PC-3 (cell line): ENCODE measurements at regions not wholly inside any gene's neighbourhood (a gene's known extent, or its start where the extent isn't known, plus 50 kb on each side); places are given as distances from the start of the nearest gene placed in this dataset.
A peak's percentile ranks its signal among the peaks of the same experiment; 100 is the strongest.

Experiments
- ATAC-seq: fragments of 200-7000 bp; cut with Tn5 transposase; 2 replicates; pipeline ENCODE4 v1.9.1; 2020; ENCODE audit warnings: mild to moderate bottlenecking, moderate library complexity
- BruUV-seq: library from RNA; stranded (reverse); fragments of 400-500 nt; replicated peaks from 2 replicates; lab custom pipeline; 2021; lab: Mats Ljungman, UMichigan
- CTCF ChIA-PET: fragments of 300-600 bp; sonication (Branson Sonifier 250); formaldehyde crosslinking; loops from one replicate; lab custom pipeline; 2022; ENCODE audit warnings: antibody characterized with exemption; lab: Charles Lee
- POLR2A ChIA-PET: fragments of 300-600 bp; sonication (Branson Sonifier 250); formaldehyde crosslinking; loops from one replicate; lab custom pipeline; 2022; ENCODE audit warnings: antibody characterized with exemption; ENCODE audit not compliant: unreplicated experiment; lab: Charles Lee
- DNase-seq: peaks from one replicate; pipeline ENCODE4 v3.0.0-alpha.2; 2015
- H2AFZ ChIP-seq: fragments of 300-600 bp; sonication (generic); 2 replicates; pipeline ENCODE4 v1.6.0; 2016; ENCODE audit warnings: antibody characterized with exemption, low read length
- H3F3A ChIP-seq: fragments of 300-600 bp; sonication (generic); one replicate; pipeline ENCODE4 v1.6.0; 2017; ENCODE audit warnings: antibody characterized with exemption, low read length, control low read depth, mild to moderate bottlenecking; ENCODE audit not compliant: unreplicated experiment
- H3K27ac ChIP-seq: fragments of 300-600 bp; sonication (generic); 2 replicates; pipeline ENCODE4 v1.5.1; 2016; ENCODE audit warnings: mild to moderate bottlenecking, low read length
- H3K27me3 ChIP-seq: fragments of 300-600 bp; sonication (generic); 2 replicates; pipeline ENCODE4 v1.6.1; 2016; ENCODE audit warnings: low read length, mixed read lengths
- H3K36me3 ChIP-seq: fragments of 300-600 bp; sonication (generic); 2 replicates; pipeline ENCODE4 v1.6.1; 2016; ENCODE audit warnings: low read depth, mixed run types, low read length, mixed read lengths
- H3K4me1 ChIP-seq: fragments of 300-600 bp; sonication (generic); 2 replicates; pipeline ENCODE4 v1.5.1; 2016; ENCODE audit warnings: low read length; ENCODE audit not compliant: insufficient read depth
- H3K4me2 ChIP-seq: fragments of 300-600 bp; sonication (generic); 2 replicates; pipeline ENCODE4 v1.6.0; 2016; ENCODE audit warnings: low read length
- H3K4me3 ChIP-seq: fragments of 300-600 bp; sonication (generic); 2 replicates; pipeline ENCODE4 v1.5.1; 2016; ENCODE audit warnings: mild to moderate bottlenecking, low read length, mixed read lengths
- H3K79me2 ChIP-seq: fragments of 300-600 bp; sonication (generic); 2 replicates; pipeline ENCODE4 v1.6.1; 2017; ENCODE audit warnings: low read length, mixed read lengths
- H3K9ac ChIP-seq: fragments of 300-600 bp; sonication (generic); 2 replicates; pipeline ENCODE4 v1.6.0; 2016; ENCODE audit warnings: mild to moderate bottlenecking, low read length
- H3K9me2 ChIP-seq: fragments of 300-600 bp; sonication (generic); replicated peaks from 2 replicates; pipeline ENCODE4 v1.6.1; 2016; ENCODE audit warnings: mixed run types, low read length, mixed read lengths
- H3K9me3 ChIP-seq: fragments of 300-600 bp; sonication (generic); 2 replicates; pipeline ENCODE4 v1.6.1; 2016; ENCODE audit warnings: low read length, mixed read lengths
- H4K20me1 ChIP-seq: fragments of 300-600 bp; sonication (generic); 2 replicates; pipeline ENCODE4 v1.6.1; 2016; ENCODE audit warnings: low read length, mixed read lengths
- EZH2 ChIP-seq: fragments of 300-600 bp; sonication (generic); IDR thresholded peaks from one replicate; pipeline ENCODE4 v1.6.1; 2017; ENCODE audit warnings: antibody characterized with exemption, mild to moderate bottlenecking, low read length; ENCODE audit not compliant: unreplicated experiment
- EZH2phosphoT487 ChIP-seq: fragments of 300-600 bp; sonication (generic); IDR thresholded peaks from 2 replicates; pipeline ENCODE4 v1.6.1; 2018; ENCODE audit warnings: mild to moderate bottlenecking, antibody characterized with exemption, low read length, borderline replicate concordance
- intact Hi-C: fragments of 100-400 bp; cut with micrococcal nuclease; formaldehyde crosslinking; loops from 2 replicates; pipeline ENCODE4 v1.9.0; 2023
- TF ChIP-seq, protein P1 (sequence below): fragments of 300-600 bp; sonication (generic); conservative IDR thresholded peaks from 2 replicates; pipeline ENCODE4 v1.5.1; 2017; ENCODE audit warnings: antibody characterized with exemption, low read depth, mild to moderate bottlenecking, low read length

- no peaks in the 10 kb centered on the region for H4K20me1 ChIP-seq
- DNase-seq (peak; percentile 59), ATAC-seq (peak; percentile 46; the same call in 1 of the 2 replicates)
- H3K27ac ChIP-seq, result no peak overlapping the region
- H3K9me3 ChIP-seq, result no peaks in the 10 kb centered on the region
- BruUV-seq, result no TSS peak
- H2AFZ ChIP-seq, result no peak overlapping the region
- no peaks in the 10 kb centered on the region for H3K36me3 ChIP-seq
- H3K9me2 ChIP-seq, result no peaks in the 10 kb centered on the region
- no peak for TF ChIP-seq EZH2phosphoT487
- no peak for TF ChIP-seq EZH2
- TF ChIP-seq, protein P1, sequence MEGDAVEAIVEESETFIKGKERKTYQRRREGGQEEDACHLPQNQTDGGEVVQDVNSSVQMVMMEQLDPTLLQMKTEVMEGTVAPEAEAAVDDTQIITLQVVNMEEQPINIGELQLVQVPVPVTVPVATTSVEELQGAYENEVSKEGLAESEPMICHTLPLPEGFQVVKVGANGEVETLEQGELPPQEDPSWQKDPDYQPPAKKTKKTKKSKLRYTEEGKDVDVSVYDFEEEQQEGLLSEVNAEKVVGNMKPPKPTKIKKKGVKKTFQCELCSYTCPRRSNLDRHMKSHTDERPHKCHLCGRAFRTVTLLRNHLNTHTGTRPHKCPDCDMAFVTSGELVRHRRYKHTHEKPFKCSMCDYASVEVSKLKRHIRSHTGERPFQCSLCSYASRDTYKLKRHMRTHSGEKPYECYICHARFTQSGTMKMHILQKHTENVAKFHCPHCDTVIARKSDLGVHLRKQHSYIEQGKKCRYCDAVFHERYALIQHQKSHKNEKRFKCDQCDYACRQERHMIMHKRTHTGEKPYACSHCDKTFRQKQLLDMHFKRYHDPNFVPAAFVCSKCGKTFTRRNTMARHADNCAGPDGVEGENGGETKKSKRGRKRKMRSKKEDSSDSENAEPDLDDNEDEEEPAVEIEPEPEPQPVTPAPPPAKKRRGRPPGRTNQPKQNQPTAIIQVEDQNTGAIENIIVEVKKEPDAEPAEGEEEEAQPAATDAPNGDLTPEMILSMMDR, result no peak
- CTCF ChIA-PET, result no interaction called here
- H3K4me1 ChIP-seq, result peaks cover 7% of the 10 kb centered on the region
- no peak overlapping the region for H3K4me3 ChIP-seq
- no peaks in the 10 kb centered on the region for H3K27me3 ChIP-seq
- no peaks in the 10 kb centered on the region for H3F3A ChIP-seq
- intact Hi-C loops, result no loop called here
- POLR2A ChIA-PET, result no interaction called here
- H3K79me2 ChIP-seq, result no peaks in the 10 kb centered on the region
- no peak overlapping the region for H3K4me2 ChIP-seq
- H3K9ac ChIP-seq, result no peak overlapping the region
These were observed 284.1 kb upstream of the EPHA5 start for GRCh38 chr4:65954416-65954815.

GRCh38 chr4:65951177-65951576 lies 280.9 kb upstream of the EPHA5 start:
- H3K9me3 ChIP-seq, result no peaks in the 10 kb centered on the region
- no peaks in the 10 kb centered on the region for H3F3A ChIP-seq
- no peak overlapping the region for H3K27ac ChIP-seq
- H3K9ac ChIP-seq, result no peak overlapping the region
- ChIA-PET POLR2A (no interaction called here), CTCF (no interaction called here)
- no peaks in the 10 kb centered on the region for H3K9me2 ChIP-seq
- no peak overlapping the region for H3K4me3 ChIP-seq
- ATAC-seq (no peak), DNase-seq (peak; percentile 4)
- intact Hi-C loops, result no loop called here
- TF ChIP-seq, protein P1, result no peak
- TF ChIP-seq EZH2 (no peak), EZH2phosphoT487 (no peak)
- no TSS peak for BruUV-seq
- no peaks in the 10 kb centered on the region for H4K20me1 ChIP-seq
- H3K4me2 ChIP-seq, result no peak overlapping the region
- H3K27me3 ChIP-seq, result no peaks in the 10 kb centered on the region
- peaks cover 7% of the 10 kb centered on the region for H3K4me1 ChIP-seq
- no peaks in the 10 kb centered on the region for H3K36me3 ChIP-seq
- H2AFZ ChIP-seq, result no peak overlapping the region
- H3K79me2 ChIP-seq, result no peaks in the 10 kb centered on the region

DNA sequence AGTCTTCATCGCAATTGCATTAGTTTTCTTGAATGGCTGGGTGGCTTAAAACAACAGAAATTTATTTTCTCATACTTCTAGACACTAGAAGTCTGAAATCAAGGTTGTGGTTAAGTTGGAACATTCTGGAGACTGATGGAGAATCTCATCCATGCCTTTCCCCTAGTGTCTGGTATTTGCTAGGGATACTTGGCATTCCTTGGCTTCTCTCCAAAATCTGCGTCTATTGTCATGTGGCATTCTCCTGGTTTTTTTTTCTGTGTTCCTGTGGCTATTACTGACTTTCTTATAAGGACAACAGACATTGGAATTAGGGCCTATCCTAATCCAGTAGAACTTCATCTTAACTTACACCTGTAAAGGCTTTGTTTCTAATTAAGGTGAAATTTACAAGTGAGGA lies 272.8 kb upstream of the EPHA5 start:
- Histone ChIP-seq H3K4me3 (no peak overlapping the region), H3K4me2 (0 out of 2 replicates have a peak overlapping the region, but pooled peaks have one; percentile 7), H3F3A (no peaks in the 10 kb centered on the region), H3K27ac (no peak overlapping the region), H3K36me3 (no peaks in the 10 kb centered on the region), H3K27me3 (no peaks in the 10 kb centered on the region), H3K79me2 (no peaks in the 10 kb centered on the region), H3K9me2 (no peaks in the 10 kb centered on the region), H2AFZ (peak overlapping the region; percentile 39; the same call in 1 of the 2 replicates), H3K9me3 (no peaks in the 10 kb centered on the region), H3K4me1 (peaks cover 7% of the 10 kb centered on the region; the same call in 1 of the 2 replicates), H4K20me1 (no peaks in the 10 kb centered on the region), H3K9ac (no peak overlapping the region)
- intact Hi-C loops, result no loop called here
- CTCF ChIA-PET, result no interaction called here
- DNase-seq (peak; percentile 96), ATAC-seq (peak; percentile 74)
- TF ChIP-seq, protein P1, result peak; percentile 46; the same call in 1 of the 2 replicates
- no peak for TF ChIP-seq EZH2
- BruUV-seq, result no TSS peak
- POLR2A ChIA-PET, result no interaction called here
